HG03571 (cell line): ENCODE measurements at regions not wholly inside any gene's neighbourhood (a gene's known extent, or its start where the extent isn't known, plus 50 kb on each side); places are given as distances from the start of the nearest gene placed in this dataset.
"Not testable (repeated sequence)": the region's sequence is repeated elsewhere in the genome, so short reads cannot be mapped to it uniquely, and the experiment has no call there.

Experiments
- ATAC-seq: cut with Tn5 transposase; IDR thresholded peaks from one replicate; pipeline ENCODE4 v1.9.1; 2021; ENCODE audit not compliant: unreplicated experiment

- no peak for ATAC-seq
Measured at GRCh38 chr1:143643148-143643885, 328.5 kb downstream of the FAM72C start.

- no peak for ATAC-seq
Measured at GRCh38 chr1:143625886-143626285, 345.9 kb downstream of the FAM72C start.

GRCh38 chr1:143619851-143620250, 351.9 kb downstream of the FAM72C start:
- no peak for ATAC-seq

- no peak for ATAC-seq
Measured at GRCh38 chr1:143611159-143611558, 360.6 kb downstream of the FAM72C start.

- no peak for ATAC-seq
Measured at GRCh38 chr1:143610196-143610595, 361.6 kb downstream of the FAM72C start.

GRCh38 chr1:143604887-143605286, 366.9 kb downstream of the FAM72C start:
- ATAC-seq: no peak

- no peak for ATAC-seq
Measured at GRCh38 chr1:143584508-143584907, 387.3 kb downstream of the FAM72C start.

- no peak for ATAC-seq
Measured at GRCh38 chr1:143574891-143575520, 396.8 kb downstream of the FAM72C start.

GRCh38 chr1:143572661-143573060, 399.1 kb downstream of the FAM72C start:
- ATAC-seq: not testable (repeated sequence)

- ATAC-seq: not testable (repeated sequence)
Measured at GRCh38 chr1:143563761-143564160, 408.0 kb downstream of the FAM72C start.

GRCh38 chr1:143553627-143554026, 418.2 kb downstream of the FAM72C start:
- ATAC-seq: no peak

GRCh38 chr1:143504703-143505102, 467.1 kb downstream of the FAM72C start:
- not testable (repeated sequence) for ATAC-seq

- ATAC-seq: not testable (repeated sequence)
Measured at GRCh38 chr1:143504080-143504479, 467.7 kb downstream of the FAM72C start.

- ATAC-seq: not testable (repeated sequence)
Measured at GRCh38 chr1:143503048-143503447, 468.7 kb downstream of the FAM72C start.

GRCh38 chr1:143502038-143502437, 469.7 kb downstream of the FAM72C start:
- not testable (repeated sequence) for ATAC-seq

- ATAC-seq: not testable (repeated sequence)
Measured at GRCh38 chr1:143498059-143498749, 473.6 kb downstream of the FAM72C start.

GRCh38 chr1:143497374-143497747, 474.4 kb downstream of the FAM72C start:
- ATAC-seq: no peak

- ATAC-seq: not testable (repeated sequence)
Measured at GRCh38 chr1:143496526-143497373, 475.0 kb downstream of the FAM72C start.
